ENCODE measurements at regions not wholly inside any gene's neighbourhood (a gene's known extent, or its start where the extent isn't known, plus 50 kb on each side); places are given as distances from the start of the nearest gene placed in this dataset.

DNA sequence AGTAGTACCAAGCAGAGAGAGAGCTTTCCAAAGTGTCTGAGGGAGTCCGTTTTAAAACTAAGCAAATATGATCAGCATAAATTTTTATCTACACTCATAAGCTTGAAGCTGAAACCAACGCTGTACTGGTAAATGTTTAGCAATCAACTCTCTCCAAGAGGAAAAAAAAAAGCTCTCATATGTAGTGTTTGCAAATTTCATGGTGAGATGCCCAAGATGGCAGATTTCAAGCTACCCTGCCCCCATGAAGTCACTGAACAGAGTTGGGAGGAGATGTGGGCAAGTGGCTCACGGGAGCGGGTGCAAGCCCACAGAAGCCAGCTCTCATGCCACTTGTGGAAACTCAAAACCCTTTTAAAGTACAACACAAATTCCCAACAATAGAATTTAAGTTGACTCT, 475.8 kb downstream of the BCAT1 start:
- DNase-seq (ENCODE audit: low read depth), result no peak
- H3K4me3 ChIP-seq (ENCODE audit: low read length), result no peak overlapping the region
- TF ChIP-seq, protein P1, sequence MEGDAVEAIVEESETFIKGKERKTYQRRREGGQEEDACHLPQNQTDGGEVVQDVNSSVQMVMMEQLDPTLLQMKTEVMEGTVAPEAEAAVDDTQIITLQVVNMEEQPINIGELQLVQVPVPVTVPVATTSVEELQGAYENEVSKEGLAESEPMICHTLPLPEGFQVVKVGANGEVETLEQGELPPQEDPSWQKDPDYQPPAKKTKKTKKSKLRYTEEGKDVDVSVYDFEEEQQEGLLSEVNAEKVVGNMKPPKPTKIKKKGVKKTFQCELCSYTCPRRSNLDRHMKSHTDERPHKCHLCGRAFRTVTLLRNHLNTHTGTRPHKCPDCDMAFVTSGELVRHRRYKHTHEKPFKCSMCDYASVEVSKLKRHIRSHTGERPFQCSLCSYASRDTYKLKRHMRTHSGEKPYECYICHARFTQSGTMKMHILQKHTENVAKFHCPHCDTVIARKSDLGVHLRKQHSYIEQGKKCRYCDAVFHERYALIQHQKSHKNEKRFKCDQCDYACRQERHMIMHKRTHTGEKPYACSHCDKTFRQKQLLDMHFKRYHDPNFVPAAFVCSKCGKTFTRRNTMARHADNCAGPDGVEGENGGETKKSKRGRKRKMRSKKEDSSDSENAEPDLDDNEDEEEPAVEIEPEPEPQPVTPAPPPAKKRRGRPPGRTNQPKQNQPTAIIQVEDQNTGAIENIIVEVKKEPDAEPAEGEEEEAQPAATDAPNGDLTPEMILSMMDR (conservative IDR thresholded peaks at IDR 0.05; ENCODE audit: low read length), result no peak

- DNase-seq (ENCODE audit: low read depth), result no peak
Measured at GRCh38 chr12:24470050-24470449, 478.9 kb downstream of the BCAT1 start.

DNA sequence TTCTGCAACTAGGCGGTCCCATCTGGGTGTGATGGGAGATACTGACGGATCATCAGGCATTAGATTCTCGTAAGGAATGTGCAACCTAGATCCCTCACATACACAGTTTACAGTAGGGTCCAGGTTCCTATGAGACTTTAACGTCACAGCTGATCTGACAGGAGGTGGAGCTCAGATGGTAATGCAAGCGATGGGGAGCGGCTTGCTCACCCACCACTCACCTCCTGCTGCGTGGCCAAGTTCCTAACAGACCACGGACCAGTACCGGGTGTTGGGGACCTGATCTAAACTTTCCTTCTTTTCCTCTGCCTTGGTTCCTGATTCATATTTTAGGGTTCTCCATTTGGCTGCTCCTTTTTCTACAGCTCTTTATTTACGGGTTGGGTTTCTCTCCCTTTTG, 479.8 kb downstream of the BCAT1 start:
- TF ChIP-seq, protein P1 (conservative IDR thresholded peaks at IDR 0.05; ENCODE audit: low read length), result no peak
- DNase-seq (ENCODE audit: low read depth), result no peak

More at GRCh38 chr12:24470050-24470449, 478.9 kb downstream of the BCAT1 start:
- TF ChIP-seq, protein P1 (conservative IDR thresholded peaks at IDR 0.05; ENCODE audit: low read length), result no peak
- no peak overlapping the region for H3K4me3 ChIP-seq (ENCODE audit: low read length)

GRCh38 chr12:24467226-24467625, 481.7 kb downstream of the BCAT1 start:
- no peak overlapping the region for H3K4me3 ChIP-seq (ENCODE audit: low read length)
- DNase-seq (ENCODE audit: low read depth), result no peak
- TF ChIP-seq, protein P1 (conservative IDR thresholded peaks at IDR 0.05; ENCODE audit: low read length), result no peak

More for the DNA sequence above, 479.8 kb downstream of the BCAT1 start:
- H3K4me3 ChIP-seq (ENCODE audit: low read length), result no peak overlapping the region

- H3K4me3 ChIP-seq (ENCODE audit: low read length), result no peak overlapping the region
- TF ChIP-seq, protein P1 (conservative IDR thresholded peaks at IDR 0.05; ENCODE audit: low read length), result no peak
- no peak for DNase-seq (ENCODE audit: low read depth)
Measured at GRCh38 chr12:24463375-24463774, 485.5 kb downstream of the BCAT1 start.

- no peak overlapping the region for H3K4me3 ChIP-seq (ENCODE audit: low read length)
Measured at GRCh38 chr12:24462946-24463345, 486.0 kb downstream of the BCAT1 start.

GRCh38 chr12:24460506-24460905, 488.4 kb downstream of the BCAT1 start:
- no peak for DNase-seq (ENCODE audit: low read depth)
- TF ChIP-seq, protein P1 (conservative IDR thresholded peaks at IDR 0.05; ENCODE audit: low read length), result no peak
- H3K4me3 ChIP-seq (ENCODE audit: low read length), result no peak overlapping the region

More at GRCh38 chr12:24462946-24463345, 486.0 kb downstream of the BCAT1 start:
- DNase-seq (ENCODE audit: low read depth), result no peak
- TF ChIP-seq, protein P1 (conservative IDR thresholded peaks at IDR 0.05; ENCODE audit: low read length), result no peak

All from AG10803 (cell line).